Esophagus squamous epithelium (tissue), 4 donors: ENCODE measurements at regions not wholly inside any gene's neighbourhood (a gene's known extent, or its start where the extent isn't known, plus 50 kb on each side); places are given as distances from the start of the nearest gene placed in this dataset.

Experiments used
- POLR2A ChIP-seq, 4 donors: fragments of 450-650 bp; IDR thresholded peaks; one replicate each; pipeline ENCODE4 v1.6.1; 2017; ENCODE audit warnings: antibody characterized with exemption in 4 of 4, mild to moderate bottlenecking in 4 of 4, moderate library complexity in 3 of 4
- TF ChIP-seq, protein P1 (sequence below), 6 experiments: fragments of 450-650 bp in 4 of 6; fragments of 200-600 bp in 2 of 6; sonication (generic) in 2 of 6; IDR thresholded peaks; one replicate each; pipeline ENCODE4 v1.5.1; 2016 to 2019; ENCODE audit warnings: antibody characterized with exemption in 6 of 6, mild to moderate bottlenecking in 4 of 6, moderate library complexity in 4 of 6

DNA sequence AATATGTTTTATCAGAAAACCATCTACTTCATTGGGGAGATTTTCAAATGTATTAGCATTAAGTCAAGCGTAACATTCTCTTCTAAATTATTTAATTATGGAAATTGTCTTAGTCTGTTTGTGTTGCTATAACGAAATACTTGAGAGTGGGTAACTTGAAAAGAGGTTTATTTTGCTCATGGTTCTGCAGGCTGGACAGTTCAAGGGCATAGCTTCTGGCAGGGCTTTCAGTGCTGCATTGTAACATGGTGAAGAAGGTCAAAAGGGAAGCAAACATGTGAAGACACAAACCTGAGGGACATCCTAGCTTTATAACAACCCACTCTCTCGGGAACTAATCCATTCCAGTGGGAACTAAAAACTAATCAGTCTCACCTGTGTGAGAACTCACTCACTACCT, 84.3 kb upstream of the TMPO start:
- TF ChIP-seq, protein P1, sequence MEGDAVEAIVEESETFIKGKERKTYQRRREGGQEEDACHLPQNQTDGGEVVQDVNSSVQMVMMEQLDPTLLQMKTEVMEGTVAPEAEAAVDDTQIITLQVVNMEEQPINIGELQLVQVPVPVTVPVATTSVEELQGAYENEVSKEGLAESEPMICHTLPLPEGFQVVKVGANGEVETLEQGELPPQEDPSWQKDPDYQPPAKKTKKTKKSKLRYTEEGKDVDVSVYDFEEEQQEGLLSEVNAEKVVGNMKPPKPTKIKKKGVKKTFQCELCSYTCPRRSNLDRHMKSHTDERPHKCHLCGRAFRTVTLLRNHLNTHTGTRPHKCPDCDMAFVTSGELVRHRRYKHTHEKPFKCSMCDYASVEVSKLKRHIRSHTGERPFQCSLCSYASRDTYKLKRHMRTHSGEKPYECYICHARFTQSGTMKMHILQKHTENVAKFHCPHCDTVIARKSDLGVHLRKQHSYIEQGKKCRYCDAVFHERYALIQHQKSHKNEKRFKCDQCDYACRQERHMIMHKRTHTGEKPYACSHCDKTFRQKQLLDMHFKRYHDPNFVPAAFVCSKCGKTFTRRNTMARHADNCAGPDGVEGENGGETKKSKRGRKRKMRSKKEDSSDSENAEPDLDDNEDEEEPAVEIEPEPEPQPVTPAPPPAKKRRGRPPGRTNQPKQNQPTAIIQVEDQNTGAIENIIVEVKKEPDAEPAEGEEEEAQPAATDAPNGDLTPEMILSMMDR (IDR thresholded peaks at IDR 0.05) = no peak
- no peak for TF ChIP-seq POLR2A (IDR thresholded peaks at IDR 0.05)
